Suppressor macrophage treated with lipopolysaccharide for 4 hours (primary cell): ENCODE measurements at regions not wholly inside any gene's neighbourhood (a gene's known extent, or its start where the extent isn't known, plus 50 kb on each side); places are given as distances from the start of the nearest gene placed in this dataset.
"Not testable (repeated sequence)": the region's sequence is repeated elsewhere in the genome, so short reads cannot be mapped to it uniquely, and the experiment has no call there.

Source experiments
- DNase-seq: peaks from one replicate; pipeline ENCODE4 v3.0.0-alpha.2; 2020

GRCh38 chr2:16210841-16211240 lies 270.5 kb downstream of the MYCN start:
- no peak for DNase-seq

GRCh38 chr2:16209799-16210198 lies 269.4 kb downstream of the MYCN start:
- no peak for DNase-seq

GRCh38 chr2:16208921-16209320 lies 268.6 kb downstream of the MYCN start:
- DNase-seq: no peak

- no peak for DNase-seq
Measured at GRCh38 chr2:16208241-16208797, 268.0 kb downstream of the MYCN start.

- DNase-seq: no peak
Measured at GRCh38 chr2:16207611-16208010, 267.3 kb downstream of the MYCN start.

- DNase-seq: no peak
Measured at GRCh38 chr2:16207151-16207550, 266.8 kb downstream of the MYCN start.

- no peak for DNase-seq
Measured at GRCh38 chr2:16206191-16206944, 266.0 kb downstream of the MYCN start.

- DNase-seq: no peak
Measured at GRCh38 chr2:16205631-16206030, 265.3 kb downstream of the MYCN start.

GRCh38 chr2:16204886-16205620 lies 264.7 kb downstream of the MYCN start:
- DNase-seq: no peak

- no peak for DNase-seq
Measured at GRCh38 chr2:16204251-16204650, 263.9 kb downstream of the MYCN start.

GRCh38 chr2:16203691-16204090 lies 263.3 kb downstream of the MYCN start:
- no peak for DNase-seq

- no peak for DNase-seq
Measured at GRCh38 chr2:16203069-16203468, 262.7 kb downstream of the MYCN start.

- no peak for DNase-seq
Measured at GRCh38 chr2:16202266-16203020, 262.1 kb downstream of the MYCN start.

- DNase-seq: no peak
Measured at GRCh38 chr2:16201848-16202247, 261.5 kb downstream of the MYCN start.

- no peak for DNase-seq
Measured at GRCh38 chr2:16200554-16201193, 260.3 kb downstream of the MYCN start.

GRCh38 chr2:16199882-16200553 lies 259.7 kb downstream of the MYCN start:
- no peak for DNase-seq

- DNase-seq: not testable (repeated sequence)
Measured at GRCh38 chr2:16199241-16199640, 258.9 kb downstream of the MYCN start.

GRCh38 chr2:16198166-16198912 lies 258.0 kb downstream of the MYCN start:
- DNase-seq: no peak

GRCh38 chr2:16197504-16198147 lies 257.3 kb downstream of the MYCN start:
- DNase-seq: no peak

GRCh38 chr2:16196687-16197503 lies 256.5 kb downstream of the MYCN start:
- DNase-seq: no peak
